Right ventricle myocardium superior (tissue), 1 donor: ENCODE measurements at regions not wholly inside any gene's neighbourhood (a gene's known extent, or its start where the extent isn't known, plus 50 kb on each side); places are given as distances from the start of the nearest gene placed in this dataset.
"Not testable (repeated sequence)": the region's sequence is repeated elsewhere in the genome, so short reads cannot be mapped to it uniquely, and the experiment has no call there.

ENCODE experiments used
- ATAC-seq: fragments of 200-7000 bp; cut with Tn5 transposase; one replicate; pipeline ENCODE4 v1.9.1; 2020; ENCODE audit warnings: mild to moderate bottlenecking; ENCODE audit not compliant: poor library complexity
- DNase-seq: peaks from one replicate; pipeline ENCODE4 v3.0.0-alpha.2; 2020
- intact Hi-C: fragments of 100-400 bp; cut with DNase I; formaldehyde crosslinking; loops from one replicate; pipeline ENCODE4 v1.11.2; 2022
- donor health status: DM: no; HTN: yes; CAD: no; lungs with severe emphysema.

DNA sequence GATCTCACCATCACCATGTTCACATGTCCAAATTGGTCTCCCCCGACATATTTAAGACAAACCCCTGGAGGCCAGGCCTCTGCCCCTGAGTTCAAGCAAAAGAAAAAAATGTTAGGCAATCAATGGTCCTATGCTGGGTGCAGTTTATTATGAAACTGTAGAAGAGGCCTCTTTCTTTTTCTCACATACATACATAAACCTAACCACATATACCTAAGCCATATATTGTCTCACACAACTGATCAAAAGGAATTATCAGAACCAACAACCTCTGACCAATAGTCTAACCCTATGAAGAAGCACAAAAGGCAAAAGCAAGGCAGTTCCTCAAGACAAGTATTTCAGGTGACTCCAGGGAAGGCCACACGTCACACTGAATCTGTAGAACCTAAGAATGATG lies 49.9 kb downstream of the ILRUN start:
- ATAC-seq (no peak), DNase-seq (no peak)
- intact Hi-C loops = no loop called here

GRCh38 chr6:34645627-34646026 lies 50.9 kb downstream of the ILRUN start:
- no peak for ATAC-seq
- intact Hi-C loops = no loop called here
- DNase-seq = no peak

- no peak for ATAC-seq
- intact Hi-C loops = no loop called here
- no peak for DNase-seq
Observed at GRCh38 chr6:34644716-34645115, 51.9 kb downstream of the ILRUN start.

GRCh38 chr6:34642427-34642826 lies 54.1 kb downstream of the ILRUN start:
- ATAC-seq (no peak), DNase-seq (no peak)
- intact Hi-C loops = no loop called here

GRCh38 chr6:34640074-34640849 lies 56.3 kb downstream of the ILRUN start:
- ATAC-seq, DNase-seq, intact Hi-C loops: not testable (repeated sequence)

DNA sequence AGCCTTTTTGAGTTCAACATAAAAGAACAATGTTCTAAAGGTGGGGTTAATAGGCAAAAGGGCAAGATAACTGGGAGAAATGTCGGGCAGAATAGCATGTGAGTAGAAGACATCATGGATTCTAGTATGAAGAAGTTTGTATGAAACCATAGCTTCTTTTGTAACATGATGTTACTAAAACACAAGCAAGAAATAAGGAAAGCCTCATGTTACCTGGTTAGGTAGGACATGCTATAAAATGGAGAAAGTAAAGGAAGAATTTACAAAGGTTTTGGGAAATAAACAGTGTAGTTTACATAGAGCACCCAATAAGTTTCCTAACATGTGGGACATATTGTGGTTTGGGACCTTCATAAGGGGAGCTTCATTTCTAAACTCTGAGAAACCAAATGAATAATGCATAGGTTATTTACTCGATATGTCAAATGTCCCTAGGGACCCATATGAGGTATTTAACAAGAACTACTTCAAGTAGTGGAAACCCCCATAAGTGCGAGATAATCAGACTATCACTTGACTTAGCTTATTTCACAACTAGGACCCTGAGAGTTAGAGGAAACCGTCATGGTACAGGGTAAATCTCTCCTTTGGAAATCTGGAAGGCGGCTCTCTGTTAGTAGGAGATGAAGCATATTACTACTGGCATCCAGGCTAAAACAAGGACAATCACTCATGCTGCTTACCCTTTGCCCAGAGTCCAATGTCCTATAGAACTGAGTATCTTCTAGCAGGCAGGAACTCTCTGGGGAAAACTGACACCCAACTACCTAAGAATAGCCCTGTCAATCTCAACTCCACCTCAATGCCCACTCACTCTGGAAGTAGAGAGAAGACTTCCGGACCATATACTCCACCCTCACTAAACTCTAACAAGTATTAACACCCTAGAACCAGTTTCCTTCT lies 57.5 kb downstream of the ILRUN start:
- ATAC-seq = peak; percentile 86
- no peak for DNase-seq
- intact Hi-C loops = no loop called here

GRCh38 chr6:34633785-34634184 lies 62.8 kb downstream of the ILRUN start:
- ATAC-seq (no peak), DNase-seq (no peak)
- intact Hi-C loops = no loop called here

GRCh38 chr6:34633256-34633655 lies 63.3 kb downstream of the ILRUN start:
- ATAC-seq = no peak
- intact Hi-C loops = no loop called here
- no peak for DNase-seq

GRCh38 chr6:34630040-34630439 lies 66.5 kb downstream of the ILRUN start:
- no peak for DNase-seq
- ATAC-seq = no peak
- intact Hi-C loops = no loop called here

GRCh38 chr6:34627296-34627695 lies 69.3 kb downstream of the ILRUN start:
- DNase-seq (no peak), ATAC-seq (no peak)
- intact Hi-C loops = no loop called here

GRCh38 chr6:34618430-34619182 lies 62.5 kb upstream of the SPDEF start:
- intact Hi-C loops = no loop called here
- ATAC-seq = peak; percentile 34
- DNase-seq = no peak

DNA sequence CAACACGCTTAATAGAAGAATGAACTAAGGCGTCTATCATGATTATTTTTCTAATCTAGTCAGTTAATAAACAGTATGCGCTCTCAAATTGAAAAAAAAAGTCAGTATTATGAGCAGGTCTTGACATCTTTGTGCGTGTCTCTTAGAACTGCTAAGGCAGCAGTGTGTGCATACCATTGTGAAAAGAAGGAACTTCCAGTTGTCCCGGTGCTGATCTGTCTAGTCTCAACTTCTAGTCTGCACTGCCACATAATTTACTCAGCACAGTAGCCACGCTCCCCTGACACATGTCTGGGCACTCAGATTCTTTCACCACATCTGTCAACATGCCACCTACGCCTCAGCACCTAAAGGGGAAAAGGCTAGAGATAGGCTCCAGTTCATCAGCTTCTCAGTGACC lies 61.1 kb upstream of the SPDEF start:
- ATAC-seq (peak; percentile 40), DNase-seq (no peak)
- intact Hi-C loops = no loop called here

GRCh38 chr6:34616227-34616585 lies 60.1 kb upstream of the SPDEF start:
- intact Hi-C loops = no loop called here
- ATAC-seq = no peak
- DNase-seq = no peak

DNA sequence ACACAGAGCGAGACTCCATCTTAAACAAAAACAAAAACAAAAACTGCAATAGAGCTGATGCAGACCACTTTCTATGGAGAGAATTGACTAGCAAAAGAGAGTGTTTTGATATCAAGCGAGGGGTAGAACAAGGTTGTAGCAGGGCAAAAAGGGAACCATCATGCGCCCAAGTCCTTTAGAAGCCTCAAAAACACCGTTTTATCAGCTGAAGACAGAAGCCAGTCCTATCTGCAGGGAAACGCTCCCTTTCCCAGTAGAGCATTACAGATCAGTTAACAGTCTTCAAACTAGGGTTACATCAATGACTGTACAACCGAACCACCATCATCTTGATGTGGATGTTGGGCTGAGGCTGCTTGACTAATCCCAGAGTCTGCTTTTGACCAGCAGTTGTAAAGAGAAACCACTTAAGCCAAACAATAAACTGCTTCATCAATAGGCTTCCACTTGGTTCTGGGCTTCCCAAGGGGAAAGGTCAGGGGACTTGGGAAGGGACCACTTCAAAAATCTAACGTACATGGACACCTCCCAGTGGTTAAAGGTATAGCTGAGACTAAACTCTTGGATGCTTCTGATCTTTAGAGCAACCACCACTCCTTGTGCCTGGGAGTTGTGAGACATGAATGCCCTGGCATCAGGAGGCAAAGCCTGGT lies 59.6 kb upstream of the SPDEF start:
- DNase-seq (no peak), ATAC-seq (no peak)
- intact Hi-C loops = no loop called here

DNA sequence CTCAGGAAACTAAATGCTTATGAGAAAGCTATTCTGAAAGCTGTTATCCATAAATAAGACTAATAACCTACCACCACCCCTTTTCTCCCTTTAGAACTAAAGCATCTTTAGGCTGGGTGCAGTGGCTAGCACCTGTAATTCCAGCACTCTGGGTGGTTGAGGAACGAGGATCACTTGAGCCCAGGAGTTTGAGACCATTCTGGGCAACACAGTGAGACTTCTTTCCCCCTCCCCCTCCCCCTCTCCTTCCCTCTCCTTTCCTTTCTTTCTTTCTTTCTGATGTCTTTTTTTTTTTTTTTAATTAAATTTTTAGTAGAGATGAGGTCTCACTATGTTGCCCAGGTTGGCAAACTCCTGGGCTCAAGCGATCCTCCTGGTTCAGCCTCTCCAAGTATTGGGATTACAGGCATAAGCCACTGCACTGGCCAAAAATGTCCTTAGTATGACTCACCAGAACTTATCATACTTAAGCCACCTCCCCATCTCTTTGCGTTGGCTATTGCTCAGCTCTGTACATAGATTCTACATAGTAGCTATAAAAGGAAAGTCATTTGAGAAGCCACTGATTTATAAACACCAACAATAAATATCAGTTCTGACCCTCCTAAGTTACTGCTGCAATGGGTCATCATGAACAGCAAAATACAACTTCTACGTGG lies 54.8 kb upstream of the SPDEF start:
- no peak for DNase-seq
- intact Hi-C loops = no loop called here
- ATAC-seq = peak; percentile 23

DNA sequence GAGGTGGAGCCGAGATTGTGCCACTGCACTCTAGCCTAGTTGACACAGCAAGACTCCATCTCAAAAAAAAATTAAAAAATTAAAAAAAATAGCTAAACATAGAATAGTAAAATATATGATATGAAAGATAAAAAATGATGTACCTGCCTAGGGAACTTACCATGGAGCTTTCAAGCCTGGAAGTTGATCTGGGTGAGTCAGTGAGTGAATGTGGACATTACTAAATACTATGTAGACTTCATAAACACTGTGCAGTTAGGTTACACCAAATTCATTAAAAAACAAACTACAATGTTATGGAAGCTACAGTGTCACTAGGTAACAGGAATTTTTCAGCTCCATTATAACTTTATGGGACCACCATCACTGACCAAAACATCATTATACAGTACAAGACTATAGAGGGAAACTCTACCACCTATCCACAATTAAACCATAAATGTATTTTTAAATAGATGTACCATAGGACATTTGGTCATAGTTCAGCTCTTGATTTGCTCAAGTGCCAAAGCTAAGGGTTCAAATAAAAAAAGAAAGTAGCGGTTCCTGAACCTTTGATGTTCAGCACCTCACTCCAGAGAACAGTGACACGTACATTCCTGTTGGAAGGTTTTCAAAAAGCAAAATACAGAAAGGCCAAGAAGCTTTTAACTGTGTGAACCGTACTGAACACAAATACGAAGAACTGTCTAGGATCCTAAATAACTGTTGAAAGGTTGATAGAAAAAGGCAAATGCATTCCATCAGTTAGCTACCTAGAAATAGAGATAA lies 52.4 kb upstream of the SPDEF start:
- ATAC-seq = no peak
- no peak for DNase-seq
- intact Hi-C loops = loop anchor here (2.0 to 5.0 kb wide), 2 partner anchors 82 to 146 kb away; no protein-coding TSS in a partner anchor

GRCh38 chr6:34606477-34607265 lies 50.5 kb upstream of the SPDEF start:
- no peak for DNase-seq
- intact Hi-C loops = loop anchor here (5.0 kb wide), 1 partner anchor 144 kb away; no protein-coding TSS in a partner anchor
- ATAC-seq = no peak
